ENCODE measurements at regions not wholly inside any gene's neighbourhood (a gene's known extent, or its start where the extent isn't known, plus 50 kb on each side); places are given as distances from the start of the nearest gene placed in this dataset.

GRCh38 chr19:32047788-32048187, 297.6 kb upstream of the ZNF507 start:
- TF ChIP-seq CTCF (conservative IDR thresholded peaks at IDR 0.05), result no peak
- TF ChIP-seq ZFX (IDR thresholded peaks at IDR 0.05), result no peak

All from C4-2B (cell line).